Stimulated activated CD8-positive, alpha-beta memory T cell treated with anti-CD3 and anti-CD28 coated beads, Interleukin-15, amount 100 ng/mL, for 48 hours (primary cell): ENCODE measurements at regions not wholly inside any gene's neighbourhood (a gene's known extent, or its start where the extent isn't known, plus 50 kb on each side); places are given as distances from the start of the nearest gene placed in this dataset.
"Not testable (repeated sequence)": the region's sequence is repeated elsewhere in the genome, so short reads cannot be mapped to it uniquely, and the experiment has no call there.

Experiments used
- DNase-seq, 2 donors: peaks; one replicate each; pipeline ENCODE4 v3.0.0-alpha.2; 2020; ENCODE audit warnings: low read depth in 2 of 2

DNA sequence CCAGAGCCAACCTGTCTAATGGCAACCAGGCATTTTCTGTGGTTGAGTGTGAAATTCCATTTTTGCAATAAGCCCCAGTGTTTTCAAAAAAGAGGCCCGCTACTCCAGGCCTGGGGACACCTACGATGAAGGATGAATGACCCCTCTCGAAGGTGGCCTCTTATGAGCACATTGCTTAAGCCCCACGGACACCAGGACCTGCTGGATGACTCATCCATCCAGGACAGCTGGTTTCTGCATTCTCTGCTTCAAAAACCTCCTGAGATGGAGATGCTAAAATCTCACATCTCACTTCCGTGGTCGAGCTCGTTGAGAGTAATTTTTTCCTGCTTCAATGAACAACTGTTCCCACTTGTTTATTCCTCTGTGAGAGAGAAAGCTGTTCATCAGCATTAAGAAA lies 150.2 kb upstream of the FZD8 start:
- no peak for DNase-seq

DNA sequence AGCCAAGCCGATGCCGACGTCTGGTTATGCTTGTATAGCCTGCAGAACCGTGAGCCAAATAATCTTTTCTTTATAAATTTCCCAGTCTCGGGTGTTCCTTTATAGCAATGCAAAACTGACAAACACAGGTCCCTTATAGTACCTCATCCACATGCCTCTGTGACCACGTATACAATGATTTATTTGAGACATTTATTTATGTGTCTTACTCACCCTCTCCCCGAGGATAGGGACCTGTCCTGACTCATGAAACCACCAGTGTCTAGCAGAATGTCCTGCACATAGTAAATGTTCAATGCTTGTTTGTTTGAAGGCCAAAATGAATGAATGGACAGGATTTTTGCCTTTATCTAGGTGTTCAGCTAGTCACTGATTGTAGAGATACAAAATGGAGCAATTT lies 147.9 kb upstream of the FZD8 start:
- no peak for DNase-seq

DNA sequence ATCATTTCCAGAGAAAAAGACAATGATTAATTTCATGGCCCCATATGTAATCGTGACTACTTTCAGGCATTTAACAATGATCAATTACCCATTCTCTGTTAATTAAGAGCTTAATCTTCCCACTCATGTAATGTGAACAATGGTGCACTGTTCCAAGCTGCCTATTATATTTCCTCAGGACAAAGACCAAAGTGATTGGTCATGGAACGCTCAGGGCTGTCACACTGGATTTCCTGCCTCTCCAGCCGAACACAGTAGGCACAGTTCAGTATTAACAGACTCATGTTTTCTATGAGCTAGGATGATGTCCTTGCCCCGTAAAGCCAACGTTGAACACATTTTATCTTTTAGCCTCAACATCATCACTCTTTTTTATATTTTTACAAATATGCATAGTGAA lies 142.7 kb upstream of the FZD8 start:
- no peak for DNase-seq

DNA sequence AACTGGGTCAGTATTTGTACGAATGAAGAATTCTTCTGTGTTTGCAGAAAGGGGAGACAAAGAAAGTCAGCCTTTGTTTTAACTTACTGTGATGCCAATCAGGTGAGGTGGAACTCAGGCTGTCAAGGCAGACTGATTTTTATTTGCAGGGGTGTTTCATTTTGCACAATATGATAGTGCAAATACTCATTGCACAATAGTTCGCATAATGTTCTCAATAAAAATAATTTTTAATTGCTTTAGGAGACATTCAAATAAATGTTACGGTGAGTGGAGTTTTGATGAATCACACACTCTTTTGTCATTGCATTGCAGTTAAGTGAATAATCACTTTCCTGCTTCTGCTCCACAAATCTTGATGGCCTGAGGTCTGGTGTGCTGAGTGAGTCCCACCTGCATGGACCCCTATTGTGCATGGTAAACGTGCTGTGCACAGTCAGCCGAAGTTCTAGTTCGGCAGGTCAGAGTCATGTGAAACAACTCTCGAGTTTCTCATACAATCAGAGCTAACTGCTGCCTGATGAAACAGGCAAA lies 141.3 kb upstream of the FZD8 start:
- DNase-seq = no peak

DNA sequence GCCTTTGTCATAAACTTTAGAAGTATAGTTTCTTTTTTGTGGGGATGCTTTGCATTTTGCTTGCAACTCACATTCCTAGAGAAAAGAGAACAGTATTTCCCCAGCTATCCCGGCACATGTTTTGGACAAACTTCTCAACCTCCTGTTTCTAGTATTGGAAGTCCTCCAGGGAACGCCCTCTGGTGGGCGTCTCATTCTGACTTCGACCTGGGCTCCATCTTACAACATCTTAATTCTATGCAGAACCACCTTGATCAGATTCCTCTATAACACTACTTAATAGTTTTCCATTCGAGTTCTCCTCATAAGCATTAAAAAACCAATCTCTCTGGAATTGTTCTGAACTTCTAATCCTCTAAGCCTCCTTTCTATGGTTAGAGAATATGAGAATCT lies 139.5 kb upstream of the FZD8 start:
- no peak for DNase-seq

DNA sequence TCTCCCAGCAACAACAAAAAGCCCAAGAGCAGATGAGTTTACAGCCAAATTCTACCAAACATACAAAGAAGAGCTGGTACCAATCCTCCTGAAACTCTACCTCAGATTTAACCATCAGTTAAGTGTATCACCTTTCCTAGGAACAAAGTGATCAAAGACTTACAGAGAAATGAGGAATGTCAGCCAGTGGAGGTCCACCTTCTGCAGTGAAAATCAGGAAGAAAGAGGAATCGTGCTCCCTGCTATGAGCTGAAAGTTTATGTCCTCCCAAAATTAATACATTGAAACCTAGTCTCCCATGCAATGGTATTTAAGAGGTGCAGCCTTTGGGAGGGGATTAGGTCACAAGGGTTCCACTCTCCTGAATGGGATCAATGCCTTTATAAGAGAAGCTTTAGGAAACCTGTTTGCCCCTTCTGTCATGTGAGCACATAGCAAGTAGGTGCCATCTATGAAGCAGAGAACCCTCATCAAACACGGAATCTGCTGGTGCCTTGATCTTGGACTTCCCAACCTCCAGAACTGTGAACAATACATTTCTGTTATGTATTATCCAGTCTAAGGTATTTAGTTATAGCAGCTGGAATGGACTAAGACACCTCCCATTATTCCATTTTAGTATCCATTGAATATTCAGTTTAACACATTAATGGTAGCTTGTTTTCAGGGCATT lies 139.0 kb upstream of the FZD8 start:
- DNase-seq = no peak

DNA sequence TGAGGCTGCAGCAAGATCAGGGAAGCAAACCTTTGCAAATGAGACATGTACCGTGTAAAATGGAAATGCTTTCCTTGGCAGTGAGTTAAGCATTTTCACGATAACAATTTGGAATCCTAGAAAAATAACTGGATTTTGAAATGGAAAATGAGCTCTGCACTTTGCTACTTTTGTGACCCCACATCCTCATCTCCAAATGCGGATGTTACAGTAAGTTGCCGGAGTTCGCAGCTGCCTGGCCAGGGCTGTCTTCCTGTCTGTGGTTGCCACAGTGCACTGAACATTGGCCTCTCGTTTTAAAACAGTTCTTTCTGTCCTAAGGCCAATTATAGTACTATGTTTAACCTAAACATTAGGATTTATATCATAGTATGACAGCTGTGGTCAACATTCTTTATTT lies 136.2 kb upstream of the FZD8 start:
- no peak for DNase-seq

DNA sequence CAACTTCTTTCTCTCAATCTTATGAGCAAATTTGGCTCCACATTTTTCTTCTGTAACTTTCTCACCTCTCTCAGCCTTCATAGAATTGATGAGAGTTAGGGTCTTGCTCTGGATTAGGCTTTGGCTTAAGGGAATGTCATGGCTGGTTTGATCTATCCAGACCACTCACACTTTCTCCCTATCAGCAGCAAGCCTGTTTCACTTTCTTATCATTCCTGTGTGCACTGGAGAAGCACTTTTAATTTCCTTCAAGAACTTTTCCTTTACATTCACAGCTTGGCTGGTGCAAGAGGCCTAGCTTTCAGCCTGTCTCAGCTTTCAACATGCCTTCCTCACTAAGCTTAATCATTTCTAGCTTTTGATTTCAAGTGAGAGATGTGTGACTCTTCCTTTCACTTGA lies 134.5 kb upstream of the FZD8 start:
- DNase-seq = not testable (repeated sequence)

DNA sequence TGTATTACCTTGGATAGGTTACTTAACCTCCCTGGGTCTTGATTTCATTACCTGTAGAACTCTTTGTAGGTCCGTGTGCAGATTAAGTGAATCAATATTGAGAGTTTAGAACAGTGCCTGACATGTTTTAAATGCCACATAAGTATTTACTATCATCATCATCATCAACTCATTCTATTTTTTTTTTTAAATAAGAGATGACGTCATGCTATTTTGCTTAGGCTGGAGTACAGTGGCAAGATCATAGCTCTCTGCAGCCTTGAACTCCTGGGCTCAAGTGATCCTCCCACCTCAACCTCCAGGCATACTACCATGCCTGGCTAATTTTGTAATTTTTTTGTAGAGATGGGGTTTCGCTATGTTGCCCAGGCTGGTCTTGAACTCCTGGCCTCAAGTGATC lies 132.0 kb upstream of the FZD8 start:
- no peak for DNase-seq

DNA sequence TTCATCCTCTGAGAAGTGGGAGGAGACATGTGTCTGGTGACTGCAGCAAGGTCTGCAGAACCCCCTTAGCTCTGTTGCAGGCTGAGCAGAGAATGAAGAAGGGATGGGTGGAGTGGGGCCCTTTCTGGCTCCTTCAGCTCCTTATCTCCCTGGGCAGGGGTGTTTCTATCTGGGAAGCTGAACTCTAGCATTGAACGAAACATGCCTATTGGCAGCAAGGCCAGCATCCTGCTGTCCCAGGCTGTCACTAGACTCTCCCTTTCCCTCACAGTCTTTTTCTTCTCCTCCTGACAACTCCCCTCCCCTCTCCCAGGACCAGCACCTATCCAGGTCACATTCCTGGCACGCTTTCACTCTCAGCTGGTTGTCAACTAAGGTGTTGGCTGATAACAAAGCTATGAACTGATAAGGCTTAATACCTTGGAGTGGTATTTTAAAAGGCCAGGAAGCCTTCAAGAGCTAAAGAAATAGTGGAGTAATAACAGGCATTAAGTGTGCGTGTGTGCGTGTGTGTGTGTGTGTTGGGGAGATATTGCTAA lies 128.8 kb upstream of the FZD8 start:
- DNase-seq = no peak

DNA sequence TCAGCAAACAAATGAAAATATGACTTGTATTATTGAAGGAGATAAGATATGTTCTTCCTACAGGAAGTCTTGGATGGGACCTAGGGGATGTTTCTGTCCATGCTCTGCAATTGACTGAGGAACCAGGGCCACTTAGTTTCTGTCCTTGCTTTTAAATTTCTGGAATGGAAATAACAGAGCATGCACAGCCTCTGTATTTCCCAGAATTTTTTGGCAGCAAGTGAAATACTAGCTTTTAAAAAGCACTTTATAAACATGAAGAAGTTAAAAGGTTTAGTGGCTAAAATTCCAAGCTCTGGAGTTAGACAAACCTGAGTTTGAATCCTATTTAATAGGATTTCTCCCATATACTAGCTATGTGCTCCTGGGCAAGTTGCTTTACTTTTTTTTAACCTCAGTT lies 127.7 kb upstream of the FZD8 start:
- DNase-seq = no peak

DNA sequence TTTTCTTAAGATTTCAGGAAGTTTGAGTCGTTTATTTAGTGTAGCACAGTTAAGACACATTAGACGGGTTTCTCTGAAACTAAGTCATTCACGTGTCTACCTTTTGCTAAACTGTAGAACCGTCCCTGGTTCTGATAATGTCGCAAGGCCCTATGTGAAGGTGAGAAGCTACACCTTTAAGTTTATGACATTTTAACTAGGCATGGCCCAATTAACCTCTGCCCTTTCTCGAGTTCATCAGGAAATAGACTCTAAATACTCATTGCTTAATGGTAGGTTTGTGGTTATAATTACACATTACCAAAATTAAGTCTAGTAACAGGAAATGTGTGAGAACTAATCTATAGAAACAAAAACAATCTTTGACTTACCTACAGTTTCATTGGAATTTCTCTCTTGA lies 126.6 kb upstream of the FZD8 start:
- DNase-seq = no peak

DNA sequence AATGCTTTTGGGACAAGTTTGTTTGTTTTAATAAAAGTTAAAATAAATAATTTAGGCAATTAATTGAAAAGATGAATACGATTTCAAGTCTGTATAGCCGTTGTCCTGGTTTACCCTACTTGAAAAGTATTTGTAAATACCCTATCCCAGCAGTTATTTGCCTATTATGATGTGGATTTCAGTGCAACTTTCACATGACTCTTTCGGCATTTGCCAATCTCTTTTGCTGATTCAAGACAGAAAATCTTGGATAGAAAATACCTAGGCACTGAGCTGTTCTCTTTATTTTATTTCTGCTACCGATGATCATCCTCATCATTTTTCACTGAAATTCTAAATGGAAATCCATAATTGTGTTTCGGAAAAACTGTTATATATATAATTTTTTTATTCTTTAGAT lies 125.9 kb upstream of the FZD8 start:
- DNase-seq = no peak

DNA sequence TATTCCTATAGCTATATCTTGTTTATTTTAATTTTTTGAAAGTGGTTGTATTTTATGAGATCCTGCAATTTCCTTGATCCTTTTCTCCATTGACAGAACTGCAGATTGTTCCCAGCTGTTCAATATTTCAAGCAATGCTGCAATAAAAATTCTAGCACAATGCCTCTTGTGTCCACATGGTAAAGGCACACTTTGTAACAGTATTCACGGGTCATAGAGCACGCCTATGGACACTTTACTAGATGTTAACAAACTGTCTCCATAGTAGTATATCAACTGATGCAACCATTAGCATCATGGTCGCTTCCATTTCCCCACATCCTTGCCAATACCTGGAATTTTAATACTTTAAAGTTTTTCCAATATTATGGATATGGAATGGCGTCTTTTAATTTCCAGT lies 123.9 kb upstream of the FZD8 start:
- no peak for DNase-seq

DNA sequence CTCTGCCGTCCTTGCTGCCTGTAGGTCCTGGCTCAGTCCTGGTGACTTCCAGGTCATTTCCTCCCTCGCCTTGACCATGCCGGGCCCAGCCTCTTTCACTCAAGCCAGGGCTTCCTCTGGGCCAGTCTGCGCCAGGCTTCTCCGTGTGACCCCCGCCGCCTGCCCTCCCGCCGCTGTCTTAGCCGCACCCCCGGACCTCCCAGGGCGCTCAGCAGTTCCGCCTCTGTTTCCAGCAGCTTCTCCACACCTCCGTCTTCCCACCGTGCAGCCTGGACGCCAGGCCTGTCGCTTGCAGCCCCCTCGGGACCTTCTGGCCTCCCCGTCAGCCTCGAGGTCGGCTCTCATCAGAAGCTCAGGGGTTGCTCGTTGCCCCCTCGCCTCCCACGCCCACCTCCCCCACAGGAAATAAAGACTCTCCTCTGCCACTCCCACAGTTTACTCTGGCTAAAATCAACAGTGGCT lies 123.0 kb upstream of the FZD8 start:
- DNase-seq = no peak

DNA sequence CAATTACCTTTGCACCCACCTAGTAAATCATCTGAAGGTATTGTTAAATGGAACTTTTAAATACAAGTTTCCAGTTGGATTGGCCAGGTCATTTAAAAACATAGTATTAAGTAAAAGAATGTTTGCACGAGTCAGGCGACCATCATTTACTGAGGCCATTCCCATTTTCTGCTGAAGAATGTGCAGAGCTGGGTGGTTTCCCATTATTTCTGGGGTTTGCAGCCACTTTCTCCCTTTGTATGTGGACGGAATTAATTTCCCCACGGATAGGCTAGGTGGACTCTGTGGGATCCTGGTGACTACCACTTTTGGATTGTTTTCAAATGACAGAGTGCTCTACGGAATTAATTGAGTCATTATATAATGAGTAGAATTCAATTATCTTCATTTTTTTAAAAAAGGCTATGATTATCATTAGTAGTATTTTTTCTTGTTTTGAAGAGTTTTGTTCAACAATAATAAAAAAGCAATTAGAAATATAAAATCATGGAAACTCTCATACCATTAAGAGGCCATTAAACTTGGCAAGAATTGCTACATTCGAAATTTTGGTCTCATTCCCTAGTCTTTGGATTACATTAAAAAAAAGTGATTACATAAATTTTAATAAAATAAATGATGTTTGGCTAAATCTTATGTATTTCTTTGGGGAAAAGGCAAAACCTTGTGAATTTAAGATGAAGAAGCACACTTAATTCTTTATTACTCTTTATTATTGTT lies 120.4 kb upstream of the FZD8 start:
- no peak for DNase-seq

DNA sequence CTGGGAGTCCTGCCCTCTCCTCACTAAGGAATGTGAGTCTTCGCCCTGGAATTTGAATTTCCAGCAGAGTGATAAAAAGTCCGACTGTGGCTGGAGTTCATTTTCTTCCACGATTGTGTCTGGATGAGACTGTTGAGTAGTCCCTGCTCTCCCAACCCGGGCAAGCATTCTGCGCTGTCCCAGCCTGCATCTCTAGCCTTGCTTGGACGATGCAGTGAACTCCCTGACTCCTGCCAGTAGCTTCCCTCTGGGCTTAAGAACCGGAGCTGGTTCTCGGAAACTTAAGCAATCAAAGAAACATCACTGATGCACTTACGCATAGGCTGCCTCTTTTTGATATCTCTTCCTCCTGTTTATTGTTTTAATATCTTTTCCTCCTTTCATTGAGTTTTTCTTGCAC lies 116.0 kb upstream of the FZD8 start:
- DNase-seq = no peak

DNA sequence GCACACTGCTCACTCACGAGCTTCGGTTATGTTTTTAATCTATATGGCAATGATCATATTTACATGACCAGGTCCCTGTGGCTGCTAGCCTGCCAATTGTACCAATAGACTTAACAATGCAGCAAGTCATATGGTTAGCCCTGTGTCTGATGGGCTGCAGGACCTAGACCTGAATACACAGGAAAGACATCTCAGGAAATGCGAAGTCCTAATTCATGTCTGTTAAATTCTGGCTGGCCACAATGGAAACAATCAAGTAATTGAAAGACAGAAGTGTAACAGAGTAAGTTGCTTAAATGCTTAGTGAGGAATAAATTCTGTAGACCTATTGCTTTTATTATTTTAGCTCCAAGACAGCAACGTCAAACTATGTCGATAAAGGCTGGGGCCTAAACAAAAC lies 112.4 kb upstream of the FZD8 start:
- no peak for DNase-seq

DNA sequence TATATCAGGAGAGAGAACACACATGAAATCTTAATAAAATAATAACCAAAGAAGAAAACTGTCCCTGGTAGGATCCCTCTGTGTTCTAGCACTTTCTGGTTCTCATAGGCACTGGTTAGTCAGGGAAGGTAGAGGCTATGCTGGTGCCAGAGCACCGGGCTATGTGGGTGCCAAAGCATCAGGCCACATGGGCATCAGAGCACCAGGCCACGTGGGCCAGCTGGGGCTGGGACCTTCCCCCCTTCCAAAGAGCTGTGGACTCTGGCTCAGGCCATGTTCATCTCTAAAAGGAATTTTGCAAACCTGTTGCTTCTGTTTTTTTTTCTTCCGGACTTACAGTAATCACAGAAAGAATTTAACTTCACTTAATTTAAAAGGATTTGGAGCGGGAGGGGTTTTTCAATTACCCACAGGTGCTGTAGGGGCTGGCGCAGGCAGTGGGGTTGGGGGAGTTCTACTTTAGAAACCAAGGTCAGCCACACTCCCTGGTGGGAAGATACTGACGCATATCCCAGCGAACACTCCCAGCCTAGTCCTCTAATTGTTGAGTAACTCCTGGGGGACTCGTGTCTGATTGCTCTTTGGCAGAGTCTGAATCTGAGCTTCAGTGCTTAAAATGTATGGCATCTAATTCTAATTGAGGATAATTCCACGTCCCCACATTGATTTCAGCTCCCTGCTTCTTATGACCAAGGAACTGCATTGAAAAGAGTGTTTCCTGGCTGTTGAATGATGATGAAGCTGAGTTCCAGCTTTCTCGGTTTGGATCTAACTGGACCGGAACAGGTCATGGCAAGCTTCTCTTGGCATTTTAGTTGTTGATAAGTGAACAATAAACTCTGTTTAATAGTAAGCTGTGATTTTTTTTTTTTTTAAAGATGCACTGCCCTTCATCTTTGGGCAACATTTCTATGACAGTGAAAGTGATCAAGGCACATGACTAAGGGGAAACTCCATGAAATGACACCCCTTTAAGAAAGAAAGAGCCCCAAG lies 110.7 kb upstream of the FZD8 start:
- no peak for DNase-seq

DNA sequence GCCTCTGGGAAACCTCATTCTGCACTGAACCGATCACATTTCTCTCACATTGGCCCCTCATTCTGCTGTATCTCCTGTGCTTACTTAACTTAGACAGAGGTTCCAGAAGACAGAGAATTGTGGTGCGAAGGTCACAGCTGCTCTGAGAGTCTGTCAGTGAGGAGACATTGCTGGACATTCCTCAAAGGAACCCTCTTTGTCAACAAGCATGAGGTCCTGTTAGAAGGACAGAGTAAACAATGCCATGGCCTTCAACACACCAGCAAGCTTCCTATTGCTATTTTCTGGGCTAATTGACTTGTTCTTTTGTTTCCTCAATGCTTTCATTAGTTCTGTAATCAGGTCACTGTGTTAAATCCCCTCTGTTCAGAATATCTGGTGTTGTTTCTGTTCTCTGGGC lies 109.3 kb upstream of the FZD8 start:
- no peak for DNase-seq

DNA sequence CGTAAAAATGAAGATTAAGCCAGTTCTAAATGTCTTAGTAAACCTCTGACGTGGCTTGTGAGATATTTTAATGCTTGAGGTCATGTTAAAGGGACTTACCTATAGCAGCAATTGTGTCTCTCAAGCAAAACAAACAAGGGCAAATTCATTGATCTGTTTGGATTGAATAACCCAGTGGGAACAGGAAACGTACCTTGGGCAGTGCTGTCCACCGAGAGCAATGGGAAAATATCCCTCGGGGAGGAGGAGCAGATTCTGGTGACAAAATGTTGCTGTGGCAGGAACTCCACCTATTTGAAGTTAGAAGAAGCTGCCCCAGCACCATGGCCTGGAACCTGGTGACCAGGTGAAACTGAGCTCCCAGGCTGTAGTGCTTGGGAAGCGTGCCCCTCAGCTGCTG lies 107.1 kb upstream of the FZD8 start:
- DNase-seq = no peak
